GM21737 (cell line): ENCODE measurements at regions not wholly inside any gene's neighbourhood (a gene's known extent, or its start where the extent isn't known, plus 50 kb on each side); places are given as distances from the start of the nearest gene placed in this dataset.
"Not testable (repeated sequence)": the region's sequence is repeated elsewhere in the genome, so short reads cannot be mapped to it uniquely, and the experiment has no call there.

ENCODE experiments used
- ATAC-seq: cut with Tn5 transposase; IDR thresholded peaks from one replicate; pipeline ENCODE4 v1.9.1; 2021; ENCODE audit warnings: mild to moderate bottlenecking, moderate library complexity; ENCODE audit not compliant: unreplicated experiment

- not testable (repeated sequence) for ATAC-seq
Measured at GRCh38 chr7:112592565-112593263, 111.9 kb downstream of the LSMEM1 start.

GRCh38 chr7:112594397-112594796, 113.6 kb downstream of the LSMEM1 start:
- no peak for ATAC-seq

GRCh38 chr7:112596260-112596659, 115.5 kb downstream of the LSMEM1 start:
- ATAC-seq, result no peak

- ATAC-seq, result no peak
Measured at GRCh38 chr7:112596981-112597380, 116.2 kb downstream of the LSMEM1 start.

GRCh38 chr7:112603673-112604072, 122.9 kb downstream of the LSMEM1 start:
- no peak for ATAC-seq

GRCh38 chr7:112610636-112611035, 129.8 kb downstream of the LSMEM1 start:
- ATAC-seq, result no peak

GRCh38 chr7:112615701-112616100, 134.9 kb downstream of the LSMEM1 start:
- no peak for ATAC-seq

GRCh38 chr7:112616295-112616694, 135.5 kb downstream of the LSMEM1 start:
- ATAC-seq, result no peak

- ATAC-seq, result no peak
Measured at GRCh38 chr7:112619343-112619742, 138.6 kb downstream of the LSMEM1 start.

- no peak for ATAC-seq
Measured at GRCh38 chr7:112622159-112622715, 141.4 kb downstream of the LSMEM1 start.

- ATAC-seq, result no peak
Measured at GRCh38 chr7:112624416-112624815, 143.6 kb downstream of the LSMEM1 start.

- ATAC-seq, result no peak
Measured at GRCh38 chr7:112630565-112630964, 149.8 kb downstream of the LSMEM1 start.

- no peak for ATAC-seq
Measured at GRCh38 chr7:112634107-112634506, 153.3 kb downstream of the LSMEM1 start.

- ATAC-seq, result no peak
Measured at GRCh38 chr7:112635742-112636141, 154.5 kb downstream of the TMEM168 start.

- no peak for ATAC-seq
Measured at GRCh38 chr7:112638675-112639400, 151.4 kb downstream of the TMEM168 start.

- no peak for ATAC-seq
Measured at GRCh38 chr7:112640685-112641084, 149.5 kb downstream of the TMEM168 start.

GRCh38 chr7:112646783-112647182, 143.4 kb downstream of the TMEM168 start:
- no peak for ATAC-seq

- no peak for ATAC-seq
Measured at GRCh38 chr7:112648781-112649180, 141.4 kb downstream of the TMEM168 start.

GRCh38 chr7:112649560-112649959, 140.6 kb downstream of the TMEM168 start:
- no peak for ATAC-seq

GRCh38 chr7:112654322-112655216, 135.6 kb downstream of the TMEM168 start:
- no peak for ATAC-seq

GRCh38 chr7:112665709-112666108, 124.5 kb downstream of the TMEM168 start:
- no peak for ATAC-seq
